Smooth muscle cell (in vitro differentiated cells): ENCODE measurements at regions not wholly inside any gene's neighbourhood (a gene's known extent, or its start where the extent isn't known, plus 50 kb on each side); places are given as distances from the start of the nearest gene placed in this dataset.

Source experiments
- DNase-seq: peaks from one replicate; lab custom pipeline; 2025; ENCODE audit not compliant: unreplicated experiment; lab: John Stamatoyannopoulos, UW
- H2AFZ ChIP-seq: fragments of 200-600 bp; sonication (generic); 2 replicates; pipeline ENCODE4 v1.6.0; 2016; ENCODE audit warnings: antibody characterized with exemption, low read depth, mild to moderate bottlenecking
- H3F3A ChIP-seq: fragments of 200-600 bp; sonication (generic); 2 replicates; pipeline ENCODE4 v1.6.0; 2017; ENCODE audit warnings: antibody characterized with exemption, low read depth
- H3K27ac ChIP-seq: fragments of 200-600 bp; sonication (generic); 2 replicates; pipeline ENCODE4 v1.5.1; 2016; ENCODE audit warnings: low read depth, mild to moderate bottlenecking
- H3K27me3 ChIP-seq: fragments of 200-600 bp; sonication (generic); 2 replicates; pipeline ENCODE4 v1.6.1; 2016; ENCODE audit warnings: low read depth, mild to moderate bottlenecking
- H3K36me3 ChIP-seq: fragments of 200-600 bp; sonication (generic); 2 replicates; pipeline ENCODE4 v1.5.1; 2016; ENCODE audit warnings: low read depth
- H3K4me1 ChIP-seq: fragments of 200-600 bp; sonication (generic); 2 replicates; pipeline ENCODE4 v1.5.1; 2016; ENCODE audit warnings: low read depth
- H3K4me2 ChIP-seq: fragments of 200-600 bp; sonication (generic); 2 replicates; pipeline ENCODE4 v1.6.0; 2016; ENCODE audit warnings: mild to moderate bottlenecking
- H3K4me3 ChIP-seq: fragments of 200-600 bp; sonication (generic); 2 replicates; pipeline ENCODE4 v1.5.1; 2016; ENCODE audit warnings: mild to moderate bottlenecking
- H3K79me2 ChIP-seq: fragments of 200-600 bp; sonication (generic); 2 replicates; pipeline ENCODE4 v1.6.0; 2016; ENCODE audit warnings: low read depth, mild to moderate bottlenecking
- H3K9ac ChIP-seq: fragments of 200-600 bp; sonication (generic); 2 replicates; pipeline ENCODE4 v1.6.0; 2016; ENCODE audit warnings: low read depth
- H3K9me3 ChIP-seq: fragments of 200-600 bp; sonication (generic); replicated peaks from 2 replicates; pipeline ENCODE4 v1.5.1; 2016; ENCODE audit warnings: low read depth
- H4K20me1 ChIP-seq: fragments of 200-600 bp; sonication (generic); 2 replicates; pipeline ENCODE4 v1.6.0; 2016; ENCODE audit warnings: low read depth
- WGBS: methylation state at CpG from one replicate; pipeline ENCODE4 v1.1.7; 2016; ENCODE audit warnings: low lambda C conversion rate; 5-methylcytosine and 5-hydroxymethylcytosine counted together
- TF ChIP-seq, protein P1 (sequence below): fragments of 200-600 bp; sonication (generic); IDR thresholded peaks from 2 replicates; pipeline ENCODE4 v1.5.1; 2017; ENCODE audit warnings: borderline replicate concordance, mild to moderate bottlenecking, antibody characterized with exemption; ENCODE audit not compliant: insufficient read depth, poor library complexity, severe bottlenecking

GRCh38 chr2:117553448-117553847 is 261.0 kb upstream of the DDX18 start:
- no peaks in the 10 kb centered on the region for H3F3A ChIP-seq
- 74% methylated on average over 4 of the region's 4 CpGs for WGBS
- no peaks in the 10 kb centered on the region for H3K9me3 ChIP-seq
- H3K4me2 ChIP-seq, result no peak overlapping the region
- H3K4me3 ChIP-seq, result no peak overlapping the region
- no peak overlapping the region for H3K9ac ChIP-seq
- DNase-seq, result no peak
- H4K20me1 ChIP-seq, result no peaks in the 10 kb centered on the region
- H3K27ac ChIP-seq, result no peak overlapping the region
- peaks cover 5% of the 10 kb centered on the region for H3K4me1 ChIP-seq
- H3K36me3 ChIP-seq, result no peaks in the 10 kb centered on the region
- no peaks in the 10 kb centered on the region for H3K79me2 ChIP-seq
- no peaks in the 10 kb centered on the region for H3K27me3 ChIP-seq
- TF ChIP-seq, protein P1, sequence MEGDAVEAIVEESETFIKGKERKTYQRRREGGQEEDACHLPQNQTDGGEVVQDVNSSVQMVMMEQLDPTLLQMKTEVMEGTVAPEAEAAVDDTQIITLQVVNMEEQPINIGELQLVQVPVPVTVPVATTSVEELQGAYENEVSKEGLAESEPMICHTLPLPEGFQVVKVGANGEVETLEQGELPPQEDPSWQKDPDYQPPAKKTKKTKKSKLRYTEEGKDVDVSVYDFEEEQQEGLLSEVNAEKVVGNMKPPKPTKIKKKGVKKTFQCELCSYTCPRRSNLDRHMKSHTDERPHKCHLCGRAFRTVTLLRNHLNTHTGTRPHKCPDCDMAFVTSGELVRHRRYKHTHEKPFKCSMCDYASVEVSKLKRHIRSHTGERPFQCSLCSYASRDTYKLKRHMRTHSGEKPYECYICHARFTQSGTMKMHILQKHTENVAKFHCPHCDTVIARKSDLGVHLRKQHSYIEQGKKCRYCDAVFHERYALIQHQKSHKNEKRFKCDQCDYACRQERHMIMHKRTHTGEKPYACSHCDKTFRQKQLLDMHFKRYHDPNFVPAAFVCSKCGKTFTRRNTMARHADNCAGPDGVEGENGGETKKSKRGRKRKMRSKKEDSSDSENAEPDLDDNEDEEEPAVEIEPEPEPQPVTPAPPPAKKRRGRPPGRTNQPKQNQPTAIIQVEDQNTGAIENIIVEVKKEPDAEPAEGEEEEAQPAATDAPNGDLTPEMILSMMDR, result no peak
- H2AFZ ChIP-seq, result no peak overlapping the region

- Histone ChIP-seq H2AFZ (no peak overlapping the region), H3K27me3 (no peaks in the 10 kb centered on the region), H3K9me3 (no peaks in the 10 kb centered on the region), H3K9ac (no peak overlapping the region), H3K36me3 (no peaks in the 10 kb centered on the region), H3F3A (no peaks in the 10 kb centered on the region), H3K4me1 (peaks cover 5% of the 10 kb centered on the region), H4K20me1 (no peaks in the 10 kb centered on the region), H3K4me2 (no peak overlapping the region), H3K4me3 (no peak overlapping the region), H3K27ac (no peak overlapping the region), H3K79me2 (no peaks in the 10 kb centered on the region)
- TF ChIP-seq, protein P1, result no peak
- 99% methylated on average over 5 of the region's 5 CpGs for WGBS
- no peak for DNase-seq
Measured at GRCh38 chr2:117555965-117556364, 258.5 kb upstream of the DDX18 start.

DNA sequence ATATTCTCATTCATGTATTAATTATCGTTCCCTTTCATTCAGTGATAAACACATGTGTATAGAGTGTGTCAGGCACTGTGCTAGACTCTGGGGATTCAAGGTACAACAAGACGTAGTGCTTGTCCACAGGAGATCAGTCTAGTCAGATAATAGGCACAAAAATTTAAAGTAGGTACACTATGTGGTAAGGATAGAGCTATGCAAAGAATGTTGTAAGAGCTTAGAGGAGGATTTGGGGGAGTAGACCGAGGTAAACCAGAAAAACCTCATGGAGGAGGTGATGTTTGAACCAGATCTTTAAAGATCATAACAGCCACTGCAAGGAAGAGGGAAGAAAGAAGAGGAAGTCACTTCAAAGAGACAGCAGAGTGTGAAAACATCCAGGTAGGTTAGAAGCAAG is 256.9 kb upstream of the DDX18 start:
- Histone ChIP-seq H3K36me3 (no peaks in the 10 kb centered on the region), H4K20me1 (no peaks in the 10 kb centered on the region), H3K79me2 (no peaks in the 10 kb centered on the region), H3K4me1 (no peaks in the 10 kb centered on the region), H3K27ac (no peak overlapping the region), H3K27me3 (no peaks in the 10 kb centered on the region), H3K4me3 (no peak overlapping the region), H3K9me3 (no peaks in the 10 kb centered on the region), H3F3A (no peaks in the 10 kb centered on the region), H3K4me2 (no peak overlapping the region), H3K9ac (no peak overlapping the region), H2AFZ (no peak overlapping the region)
- no peak for DNase-seq
- 69% methylated on average over 3 of the region's 3 CpGs for WGBS
- TF ChIP-seq, protein P1, result no peak

GRCh38 chr2:117562654-117563053 is 251.8 kb upstream of the DDX18 start:
- H3K27me3 ChIP-seq, result no peaks in the 10 kb centered on the region
- 93% methylated on average over 3 of the region's 3 CpGs for WGBS
- H3K79me2 ChIP-seq, result no peaks in the 10 kb centered on the region
- H3K4me2 ChIP-seq, result no peak overlapping the region
- H2AFZ ChIP-seq, result no peak overlapping the region
- H3K4me3 ChIP-seq, result no peak overlapping the region
- no peaks in the 10 kb centered on the region for H3K9me3 ChIP-seq
- no peaks in the 10 kb centered on the region for H3K4me1 ChIP-seq
- no peaks in the 10 kb centered on the region for H3K36me3 ChIP-seq
- DNase-seq, result no peak
- TF ChIP-seq, protein P1, result no peak
- H3F3A ChIP-seq, result no peaks in the 10 kb centered on the region
- H4K20me1 ChIP-seq, result no peaks in the 10 kb centered on the region
- H3K27ac ChIP-seq, result no peak overlapping the region
- H3K9ac ChIP-seq, result no peak overlapping the region
